OCI-LY3 (cell line): ENCODE measurements at regions not wholly inside any gene's neighbourhood (a gene's known extent, or its start where the extent isn't known, plus 50 kb on each side); places are given as distances from the start of the nearest gene placed in this dataset.

Source experiments
- EZH2phosphoT487 ChIP-seq: fragments of 200-600 bp; shearing (Covaris generic); IDR thresholded peaks from 2 replicates; pipeline ENCODE4 v1.6.1; 2018; ENCODE audit warnings: antibody characterized with exemption, mixed run types, low read depth
- TF ChIP-seq, protein P1 (sequence below): fragments of 200-600, 300-600 bp; sonication (generic); IDR thresholded peaks from 2 replicates; pipeline ENCODE4 v1.5.1; 2014; ENCODE audit warnings: antibody characterized with exemption, low read length, low read depth

DNA sequence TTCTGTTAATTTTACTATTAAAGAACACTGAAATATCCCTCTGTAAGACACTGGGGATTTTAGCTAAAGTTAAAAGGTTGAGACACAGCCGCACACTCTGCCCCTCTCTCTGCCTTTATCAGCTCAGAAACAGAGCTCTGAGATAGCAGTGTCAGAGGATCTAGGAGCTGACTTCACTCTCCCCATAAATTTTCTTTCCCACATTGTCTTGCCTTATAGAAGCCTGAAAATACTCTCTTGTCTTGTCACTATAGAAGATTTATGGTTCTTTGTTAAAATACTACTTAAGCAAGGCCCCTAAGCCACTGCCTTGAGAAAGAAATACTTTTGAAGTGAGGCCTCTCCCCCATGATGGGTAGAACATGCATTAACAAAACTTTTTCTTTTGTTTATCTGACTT lies 105.7 kb upstream of the C10orf90 start:
- TF ChIP-seq, protein P1, sequence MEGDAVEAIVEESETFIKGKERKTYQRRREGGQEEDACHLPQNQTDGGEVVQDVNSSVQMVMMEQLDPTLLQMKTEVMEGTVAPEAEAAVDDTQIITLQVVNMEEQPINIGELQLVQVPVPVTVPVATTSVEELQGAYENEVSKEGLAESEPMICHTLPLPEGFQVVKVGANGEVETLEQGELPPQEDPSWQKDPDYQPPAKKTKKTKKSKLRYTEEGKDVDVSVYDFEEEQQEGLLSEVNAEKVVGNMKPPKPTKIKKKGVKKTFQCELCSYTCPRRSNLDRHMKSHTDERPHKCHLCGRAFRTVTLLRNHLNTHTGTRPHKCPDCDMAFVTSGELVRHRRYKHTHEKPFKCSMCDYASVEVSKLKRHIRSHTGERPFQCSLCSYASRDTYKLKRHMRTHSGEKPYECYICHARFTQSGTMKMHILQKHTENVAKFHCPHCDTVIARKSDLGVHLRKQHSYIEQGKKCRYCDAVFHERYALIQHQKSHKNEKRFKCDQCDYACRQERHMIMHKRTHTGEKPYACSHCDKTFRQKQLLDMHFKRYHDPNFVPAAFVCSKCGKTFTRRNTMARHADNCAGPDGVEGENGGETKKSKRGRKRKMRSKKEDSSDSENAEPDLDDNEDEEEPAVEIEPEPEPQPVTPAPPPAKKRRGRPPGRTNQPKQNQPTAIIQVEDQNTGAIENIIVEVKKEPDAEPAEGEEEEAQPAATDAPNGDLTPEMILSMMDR = no peak
- TF ChIP-seq EZH2phosphoT487 = no peak
